ENCODE measurements at regions not wholly inside any gene's neighbourhood (a gene's known extent, or its start where the extent isn't known, plus 50 kb on each side); places are given as distances from the start of the nearest gene placed in this dataset.
"Not testable (repeated sequence)": the region's sequence is repeated elsewhere in the genome, so short reads cannot be mapped to it uniquely, and the experiment has no call there.

DNA sequence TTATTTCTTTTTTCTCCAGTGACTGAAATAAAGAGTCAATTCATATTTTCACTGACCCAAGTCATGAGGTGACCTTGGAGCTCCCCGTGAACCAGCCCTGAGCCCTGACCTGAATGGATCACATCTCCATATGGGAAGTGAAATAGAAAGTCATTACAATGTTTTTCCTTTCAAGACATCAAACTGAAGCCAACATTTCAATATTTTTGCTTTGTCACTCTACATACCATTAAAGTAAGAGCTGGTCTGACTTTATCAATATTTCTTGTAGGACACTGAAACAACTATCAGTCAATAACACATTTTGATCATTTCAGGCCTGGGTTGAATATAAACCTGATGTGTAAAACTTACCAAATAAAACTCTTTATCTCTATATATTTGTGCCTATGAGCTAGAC, 249.8 kb upstream of the PHF14 start:
- DNase-seq, result no peak

DNA sequence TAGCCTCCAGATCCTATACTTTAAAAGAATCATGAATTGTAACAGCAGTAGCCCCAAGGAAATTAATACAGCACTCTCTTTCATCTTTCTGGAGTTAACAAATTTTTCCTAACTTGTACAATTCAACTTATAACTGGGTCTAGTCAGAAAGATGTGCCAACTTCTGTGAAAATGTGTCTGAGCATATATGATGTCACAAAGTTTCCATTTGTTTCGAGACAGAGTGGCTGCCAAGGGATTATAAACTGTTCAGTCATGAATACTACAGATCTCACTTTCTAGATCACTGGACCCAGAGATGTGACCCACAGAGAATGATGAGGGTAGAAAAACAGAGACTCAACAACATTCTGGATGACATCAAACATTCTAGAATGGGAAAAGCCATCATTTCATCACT, 249.2 kb upstream of the PHF14 start:
- DNase-seq, result no peak

DNA sequence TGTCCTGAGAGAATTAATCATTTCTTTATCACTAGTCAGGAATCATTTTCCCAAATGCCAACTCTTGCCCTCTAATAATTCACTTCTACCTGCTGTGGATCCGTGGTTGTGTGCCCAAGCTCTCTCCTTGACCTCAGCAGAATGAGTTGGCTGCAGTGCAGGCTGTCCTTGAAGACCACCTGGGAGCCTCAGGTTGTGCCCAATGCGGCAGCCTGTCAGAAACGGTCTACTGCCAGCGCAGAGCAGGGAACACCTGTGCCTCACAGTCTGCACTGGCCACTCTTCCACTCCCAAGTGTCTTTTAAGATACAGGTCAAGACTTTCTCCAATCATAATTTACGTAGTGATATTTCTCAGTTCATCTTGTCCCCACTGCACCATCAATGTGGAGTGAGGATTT, 246.0 kb upstream of the PHF14 start:
- no peak for DNase-seq

- DNase-seq, result no peak
These were observed 242.4 kb upstream of the PHF14 start for GRCh38 chr7:10731253-10731773.

GRCh38 chr7:10733747-10734146, 239.9 kb upstream of the PHF14 start:
- DNase-seq, result no peak

DNA sequence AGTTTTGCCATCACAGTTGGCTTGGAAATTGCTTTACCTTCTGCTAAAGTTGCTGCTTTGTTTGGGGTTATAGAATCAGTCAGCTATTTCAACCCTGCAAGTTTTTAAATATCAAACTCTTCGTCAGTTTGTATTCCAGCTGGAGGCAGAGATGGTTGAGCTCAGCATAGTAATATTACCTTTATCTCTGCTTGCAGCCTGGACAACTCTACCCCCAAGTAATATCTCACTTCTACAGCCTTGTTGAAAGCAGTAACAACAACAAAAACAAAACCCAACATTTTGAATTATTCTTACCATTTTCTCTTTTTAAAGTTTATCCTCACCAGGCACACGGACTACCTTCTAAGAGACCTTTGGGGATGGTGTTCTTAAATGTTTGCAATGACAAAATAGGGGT, 239.1 kb upstream of the PHF14 start:
- DNase-seq, result no peak

DNA sequence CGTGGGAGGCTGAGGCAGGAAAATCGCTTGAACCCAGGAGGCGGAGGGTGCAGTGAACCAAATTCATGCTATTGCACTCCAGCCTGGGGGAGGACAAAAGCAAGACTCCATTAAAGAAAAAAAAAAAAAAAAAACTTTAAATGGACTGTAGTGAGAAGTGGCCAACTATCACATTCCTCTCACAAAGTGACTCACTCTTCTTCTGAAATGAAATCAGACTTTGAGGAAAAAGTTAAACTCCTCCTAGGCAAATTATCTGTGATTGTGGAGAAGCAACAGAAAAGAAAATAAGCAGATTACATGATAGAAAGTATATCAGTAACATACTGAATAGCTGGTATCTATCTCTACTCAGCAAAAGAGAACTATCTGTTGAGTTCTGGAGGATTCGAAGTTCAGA, 234.3 kb upstream of the PHF14 start:
- no peak for DNase-seq

- no peak for DNase-seq
These were observed 232.9 kb upstream of the PHF14 start for GRCh38 chr7:10740805-10741204.

DNA sequence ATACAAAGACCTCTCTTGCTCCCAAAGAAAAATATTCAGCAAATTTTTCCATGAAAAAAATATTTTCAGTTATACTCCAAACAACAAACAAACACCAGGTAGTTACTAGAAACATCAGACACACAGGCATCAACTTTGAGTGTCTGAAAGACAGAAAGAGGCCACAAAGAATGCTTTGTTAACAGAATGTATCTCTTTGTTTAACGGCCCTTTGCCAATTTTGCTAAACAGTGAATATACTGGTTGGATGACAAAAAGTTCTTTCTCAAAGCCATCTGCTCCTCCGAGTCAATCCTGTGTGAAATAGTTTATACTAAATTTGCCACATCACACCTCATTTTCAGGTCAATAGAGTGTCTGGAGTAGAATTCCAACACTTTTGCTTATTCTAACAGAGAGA, 216.7 kb upstream of the PHF14 start:
- DNase-seq, result no peak

DNA sequence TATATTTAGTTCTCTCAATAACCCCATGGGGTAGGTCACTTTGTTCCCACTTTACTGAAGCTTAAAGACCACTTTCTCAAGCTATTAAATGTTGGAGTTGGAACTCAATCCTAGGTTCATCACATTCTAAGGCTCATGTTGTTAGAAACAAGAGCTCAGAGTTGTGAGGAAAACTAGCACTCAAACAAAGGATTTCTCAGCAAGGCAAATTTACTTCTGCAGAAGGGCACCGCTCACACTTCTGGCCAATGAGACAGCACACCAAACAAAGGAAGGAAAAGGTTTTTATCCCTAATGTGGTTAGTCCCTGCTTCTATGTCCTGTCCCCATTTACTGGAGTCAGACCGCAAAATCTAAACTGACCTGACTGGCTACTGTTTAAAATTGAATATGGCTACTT, 214.6 kb upstream of the PHF14 start:
- DNase-seq, result no peak

DNA sequence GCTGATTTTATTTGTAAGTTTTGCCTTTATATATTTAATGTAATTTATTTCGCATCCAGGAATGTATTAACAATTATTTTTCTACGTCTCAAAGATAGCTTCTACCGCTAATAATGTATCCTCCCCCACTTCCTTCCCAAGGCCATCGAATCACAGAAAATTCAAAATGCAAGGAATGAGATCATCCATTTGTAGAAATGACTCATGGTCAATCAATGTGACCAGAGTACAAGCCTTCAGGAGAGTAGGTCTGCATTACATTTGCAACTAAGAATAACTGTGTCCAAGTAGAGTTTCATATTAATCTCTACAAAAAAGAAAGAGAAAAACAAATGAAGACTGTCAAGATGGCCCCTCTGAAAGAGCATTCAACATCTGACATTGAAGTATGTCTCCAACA, 205.9 kb upstream of the PHF14 start:
- no peak for DNase-seq

DNA sequence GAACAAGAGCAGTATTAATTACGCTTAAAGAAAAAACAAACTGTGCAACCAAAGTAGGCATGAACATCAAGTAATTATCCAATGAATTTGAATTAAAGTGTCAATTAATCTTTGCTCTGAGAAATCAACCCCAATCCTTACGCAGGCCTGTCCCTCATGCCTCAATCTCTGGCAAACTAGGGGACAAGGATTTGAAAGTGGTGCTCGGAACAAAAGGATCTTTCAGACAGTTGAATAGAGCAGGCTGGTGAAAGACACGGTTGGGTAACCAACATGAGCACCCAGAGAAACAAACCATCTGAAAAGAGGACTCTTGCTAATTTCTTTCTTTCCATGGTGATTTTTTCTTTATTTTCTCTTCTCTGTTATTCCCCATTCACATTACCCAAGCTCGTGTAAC, 203.5 kb upstream of the PHF14 start:
- DNase-seq, result no peak

GRCh38 chr7:10773430-10773829, 200.2 kb upstream of the PHF14 start:
- DNase-seq, result no peak

DNA sequence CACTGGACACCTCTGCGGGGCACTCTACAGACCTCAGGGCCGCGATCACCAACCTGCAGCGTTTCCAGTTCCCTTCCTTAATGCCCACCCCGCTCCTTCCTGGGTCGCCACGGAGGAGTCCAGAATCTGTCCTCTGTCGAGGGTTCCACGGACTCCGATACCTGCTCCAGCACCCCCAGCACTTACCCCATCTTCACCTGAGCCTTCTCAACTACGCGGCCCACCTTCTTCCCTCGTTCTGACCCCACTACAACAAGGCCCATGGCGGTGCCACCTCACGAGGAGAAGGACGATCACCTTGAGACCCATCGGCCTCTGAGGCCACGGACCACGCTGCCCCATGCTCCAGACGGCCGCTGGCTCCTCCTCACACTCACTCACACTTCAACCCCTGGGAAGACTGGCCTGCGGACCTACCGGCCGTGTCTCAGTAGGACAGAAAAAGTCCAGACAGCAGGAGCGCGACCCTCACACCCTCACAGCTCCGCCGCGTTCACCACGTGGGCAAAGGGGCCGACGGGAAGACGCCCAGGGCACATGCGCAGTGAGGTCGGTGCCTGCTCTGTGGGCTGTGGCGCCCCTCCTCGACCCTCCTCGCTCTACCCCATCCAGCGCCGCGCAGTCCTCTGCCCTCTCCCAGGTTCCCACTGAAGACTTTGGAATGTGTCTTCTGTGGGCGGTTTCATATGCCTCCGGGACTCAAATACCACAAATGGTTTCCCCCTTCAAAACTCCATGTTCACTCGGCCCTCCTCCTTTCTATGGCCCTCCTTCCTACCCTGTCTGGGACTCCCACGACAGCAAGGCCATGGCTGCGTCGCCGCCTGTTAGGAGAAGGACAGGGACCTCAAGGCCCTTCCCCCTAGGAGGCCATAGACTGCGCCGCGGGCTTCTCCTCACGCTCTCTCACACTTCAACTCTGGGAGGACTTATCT, 193.9 kb upstream of the PHF14 start:
- DNase-seq, result no peak

DNA sequence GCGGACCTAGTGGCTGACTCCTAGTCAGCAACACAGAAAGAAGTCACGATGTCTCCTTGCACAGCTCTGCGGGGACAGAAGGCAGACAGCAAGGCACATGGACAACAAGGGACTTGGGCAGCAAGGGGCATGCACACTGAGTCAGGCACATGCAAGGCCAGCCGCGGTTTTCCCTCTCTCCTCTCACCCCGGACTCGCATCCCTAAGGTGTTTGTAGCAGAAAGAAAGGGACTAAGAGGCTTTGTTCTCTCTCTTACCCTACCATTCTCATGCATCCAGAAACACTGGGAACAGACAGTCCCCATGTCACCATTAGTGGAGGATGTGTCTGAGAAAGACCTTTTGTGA, 193.3 kb upstream of the PHF14 start:
- no peak for DNase-seq

DNA sequence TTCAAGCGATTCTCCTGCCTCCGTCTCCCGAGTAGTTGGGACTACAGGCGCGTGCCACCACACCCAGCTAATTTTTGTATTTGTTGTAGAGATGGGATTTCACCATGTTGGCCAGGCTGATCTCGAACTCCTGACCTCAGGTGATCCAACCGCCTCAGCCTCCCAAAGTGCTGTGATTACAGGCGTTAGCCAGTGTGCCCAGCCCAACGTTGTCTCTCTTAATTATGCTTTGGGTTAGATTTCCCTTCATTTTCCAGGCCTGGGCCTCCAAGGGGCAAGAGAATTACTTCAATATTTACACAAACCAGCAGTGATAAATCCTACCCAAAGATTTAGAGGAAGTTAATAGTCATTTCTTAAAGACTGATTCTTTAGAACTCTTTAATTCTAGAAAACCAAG, 186.7 kb upstream of the PHF14 start:
- DNase-seq, result not testable (repeated sequence)

DNA sequence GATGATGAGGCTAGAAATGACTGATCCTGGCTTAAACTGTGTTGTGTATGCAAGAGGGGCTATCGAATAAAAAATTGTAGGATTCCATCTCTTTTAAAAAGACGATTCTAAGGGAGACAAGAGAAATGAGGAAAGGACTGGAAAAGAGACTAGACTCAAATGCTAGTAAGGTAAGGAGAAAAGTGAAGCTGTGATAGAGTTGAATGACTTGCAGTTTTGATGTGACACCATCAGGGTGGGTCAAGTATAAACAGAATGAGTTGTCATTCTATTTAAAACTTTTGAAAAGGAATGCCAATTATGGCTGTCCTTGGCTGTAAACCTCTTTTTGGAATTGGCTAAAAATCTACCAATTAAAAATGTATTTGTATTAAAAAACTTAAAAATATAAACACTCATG, 184.5 kb upstream of the PHF14 start:
- no peak for DNase-seq

DNA sequence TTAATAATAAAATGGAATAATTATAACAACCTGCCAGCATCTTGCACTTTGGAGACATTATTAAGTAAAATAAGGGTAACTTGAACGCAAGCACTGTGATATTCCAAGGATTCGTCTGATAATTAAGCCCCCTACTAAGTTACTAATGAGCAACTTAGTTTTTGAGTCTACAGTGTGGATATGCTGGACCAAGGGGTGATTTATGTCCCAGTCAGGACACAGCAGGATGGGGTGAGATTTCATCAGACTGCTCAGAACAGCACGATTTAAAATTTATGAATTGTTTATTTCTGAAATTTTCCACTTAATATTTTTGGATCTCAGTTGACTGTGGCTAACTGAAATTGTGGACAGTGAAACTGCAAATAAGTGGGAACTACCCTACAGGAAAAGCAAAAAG, 182.8 kb upstream of the PHF14 start:
- DNase-seq, result no peak

DNA sequence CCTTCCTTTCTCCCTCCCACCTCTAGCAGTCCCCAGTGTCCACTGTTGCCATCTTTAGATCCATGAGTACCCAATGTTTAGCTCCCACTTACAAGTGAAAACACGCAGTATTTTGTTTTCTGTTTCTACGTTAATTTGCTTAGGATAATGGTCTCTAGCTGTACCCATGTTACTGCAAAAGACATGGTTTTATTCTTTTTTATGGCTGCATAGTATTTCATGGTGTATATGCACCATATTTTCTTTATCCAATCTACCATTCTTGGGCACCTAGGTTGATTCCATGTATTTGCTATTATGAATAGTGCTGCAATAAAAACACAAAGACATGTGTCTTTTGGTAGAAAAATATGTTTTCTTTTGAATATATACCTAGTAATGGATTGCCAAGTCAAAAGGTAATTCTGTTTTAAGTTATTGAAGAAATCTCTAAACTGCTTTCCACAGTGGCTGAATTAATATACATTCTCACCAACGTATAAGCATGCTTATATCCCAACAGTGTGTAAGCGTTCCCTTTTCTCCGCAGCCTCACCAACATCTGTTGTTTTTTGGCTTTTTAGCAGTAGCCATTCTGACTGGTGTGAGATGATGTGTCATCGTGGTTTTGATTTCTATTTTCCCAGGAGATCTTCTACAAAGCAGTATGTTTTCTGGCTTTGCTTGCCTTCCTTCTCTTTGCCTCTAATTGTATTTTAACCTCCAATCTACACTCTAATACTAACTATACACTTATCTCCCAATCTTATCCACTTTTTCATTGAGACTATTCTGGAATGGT, 179.5 kb upstream of the PHF14 start:
- DNase-seq, result no peak

- DNase-seq, result no peak
These were observed 176.5 kb upstream of the PHF14 start for GRCh38 chr7:10797157-10797556.

GRCh38 chr7:10798044-10798443, 175.6 kb upstream of the PHF14 start:
- no peak for DNase-seq

GRCh38 chr7:10799475-10799874, 174.2 kb upstream of the PHF14 start:
- no peak for DNase-seq

- no peak for DNase-seq
These were observed 171.7 kb upstream of the PHF14 start for GRCh38 chr7:10802011-10802410.

GRCh38 chr7:10802526-10802925, 171.1 kb upstream of the PHF14 start:
- no peak for DNase-seq

Data from activated T-cell treated with anti-CD3 and anti-CD28 coated beads, Interleukin-2, amount 50 U/mL, for 48 hours (primary cell).